ENCODE measurements at regions not wholly inside any gene's neighbourhood (a gene's known extent, or its start where the extent isn't known, plus 50 kb on each side); places are given as distances from the start of the nearest gene placed in this dataset.
"Not testable (repeated sequence)": the region's sequence is repeated elsewhere in the genome, so short reads cannot be mapped to it uniquely, and the experiment has no call there.

DNA sequence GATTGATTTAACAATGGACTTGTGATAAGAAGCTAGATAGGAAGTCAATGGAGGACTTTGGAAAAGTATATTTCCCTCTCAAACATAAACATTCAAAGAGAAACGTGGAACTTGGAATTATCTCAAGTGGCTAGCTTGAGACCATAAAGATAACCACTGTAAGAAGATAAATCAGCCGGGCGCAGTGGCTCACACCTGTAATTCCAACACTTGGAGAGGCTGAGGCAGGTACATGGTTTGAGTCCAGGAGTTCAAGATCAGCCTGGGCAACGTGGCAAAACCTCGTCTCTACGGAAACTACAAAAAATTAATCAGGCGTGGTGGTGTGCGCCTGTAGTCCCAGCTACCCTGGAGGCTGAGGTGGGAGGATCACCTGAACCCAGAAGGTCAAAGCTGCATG lies 405.9 kb upstream of the ACVR2A start:
- no peak for DNase-seq (ENCODE audit: low read depth in 4 of 4, low spot score in 2 of 4)

DNA sequence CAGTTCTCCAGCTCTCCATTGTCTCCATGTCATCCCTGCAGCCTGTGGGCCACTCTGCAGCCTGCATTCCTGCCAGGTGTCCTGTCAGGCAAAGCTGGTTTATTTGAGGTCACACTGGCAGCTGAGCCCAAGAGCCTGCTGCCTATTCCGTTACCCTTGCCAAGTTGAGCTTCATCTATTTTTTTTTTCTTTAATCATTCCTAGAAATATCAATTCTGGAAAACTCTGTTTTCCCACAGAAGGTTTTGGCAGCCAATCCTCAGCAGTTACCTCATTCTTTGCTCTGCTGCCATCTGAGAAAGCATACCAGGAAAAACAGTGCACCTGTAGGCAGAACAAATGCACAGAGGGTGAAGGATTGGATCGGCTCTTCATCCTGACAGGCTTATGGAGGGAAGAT lies 411.0 kb upstream of the ACVR2A start:
- DNase-seq (ENCODE audit: low read depth in 4 of 4, low spot score in 2 of 4) = no peak

DNA sequence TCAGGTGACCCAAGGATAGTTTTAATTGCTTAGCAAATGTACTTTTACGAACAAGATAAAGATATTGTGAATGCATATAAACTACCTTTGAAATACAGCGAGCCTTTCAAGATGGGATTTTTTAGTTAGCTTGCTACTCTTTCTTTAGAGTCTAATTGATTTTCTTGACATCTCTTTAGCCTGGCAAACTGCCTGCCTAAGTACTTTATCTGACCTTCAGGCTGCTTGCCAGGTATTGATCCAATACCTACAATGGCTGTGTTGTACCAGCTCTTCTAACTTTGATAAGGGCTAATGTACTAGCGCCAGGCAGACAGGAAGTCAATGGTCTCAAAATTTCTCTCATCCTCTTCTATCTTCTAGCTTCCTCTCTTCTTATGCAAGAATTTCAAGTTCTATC lies 414.4 kb upstream of the ACVR2A start:
- DNase-seq (ENCODE audit: low read depth in 4 of 4, low spot score in 2 of 4) = no peak

DNA sequence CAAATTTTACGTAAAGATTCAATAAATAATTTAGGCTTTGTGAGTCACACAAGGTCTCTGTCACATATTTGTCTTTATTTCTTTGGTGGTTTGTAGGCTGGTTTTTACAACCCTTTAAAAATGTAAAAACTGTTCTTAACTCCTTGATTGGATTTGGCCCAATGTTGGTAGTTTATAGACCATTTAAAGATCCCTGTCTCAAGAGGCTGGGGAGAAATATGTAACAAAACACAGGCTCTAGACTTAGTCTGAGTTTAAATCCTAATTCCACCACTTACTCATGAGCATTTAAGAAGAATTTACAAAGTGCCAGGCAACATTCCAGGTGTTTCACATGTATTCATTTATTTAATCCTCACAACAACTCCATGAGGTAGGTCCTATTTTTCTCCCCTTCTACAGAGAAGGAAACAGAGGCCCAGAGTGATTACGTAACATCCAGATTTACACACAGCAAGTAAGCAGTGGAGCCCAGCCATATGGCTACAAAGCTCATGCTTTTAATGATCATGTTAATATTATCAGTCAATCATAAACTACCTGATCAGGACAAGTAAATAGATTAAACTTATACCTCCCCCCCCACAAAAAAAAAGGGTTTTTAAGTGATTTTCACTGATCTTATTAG lies 416.6 kb upstream of the ACVR2A start:
- no peak for DNase-seq (ENCODE audit: low read depth in 4 of 4, low spot score in 2 of 4)

DNA sequence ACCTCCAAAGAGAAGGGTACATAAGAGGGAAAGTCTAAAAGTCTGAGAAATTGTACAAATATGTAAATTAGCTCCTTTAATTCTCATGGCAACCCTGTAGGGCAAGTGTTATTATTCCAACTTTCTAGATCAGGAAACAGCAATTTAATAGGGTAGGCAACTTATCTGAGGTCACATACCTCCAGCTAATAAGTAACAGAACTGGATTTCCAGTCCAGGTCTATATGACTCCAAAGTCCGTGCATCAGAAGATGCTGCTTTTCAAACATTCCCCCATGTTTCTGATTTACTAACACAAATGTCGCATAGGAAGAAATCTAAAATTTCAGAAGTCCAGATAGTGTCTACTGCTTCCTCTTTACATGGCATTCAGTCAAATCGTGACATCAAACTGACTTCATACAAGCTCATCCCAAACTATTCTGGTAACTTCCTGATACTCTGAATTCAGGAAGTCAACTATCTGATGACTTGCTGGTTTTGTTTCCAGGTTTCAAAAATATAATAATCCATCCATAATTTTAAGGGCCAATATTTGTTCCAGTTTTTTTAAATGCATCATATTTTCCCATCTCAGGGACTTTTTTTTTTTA lies 419.3 kb upstream of the ACVR2A start:
- no peak for DNase-seq (ENCODE audit: low read depth in 4 of 4, low spot score in 2 of 4)

DNA sequence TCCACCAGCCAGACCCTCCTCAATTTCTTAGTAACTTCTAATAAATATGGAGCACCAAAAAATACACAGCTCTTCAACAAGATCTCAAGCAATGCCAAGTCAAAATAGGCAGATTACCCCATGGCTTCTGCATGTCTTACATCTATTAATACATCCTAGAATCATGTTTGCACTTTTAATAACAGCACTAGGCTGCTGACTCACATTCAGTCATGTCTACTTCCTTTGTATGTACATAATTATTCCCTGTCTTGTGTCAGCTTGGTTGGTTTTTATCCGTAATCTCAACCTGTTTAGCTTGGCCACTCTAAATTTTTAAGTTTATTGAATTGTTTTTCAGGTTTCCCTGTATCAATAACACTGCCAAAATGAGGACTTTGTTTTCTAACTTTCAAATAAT lies 420.1 kb upstream of the ACVR2A start:
- DNase-seq (ENCODE audit: low read depth in 4 of 4, low spot score in 2 of 4) = no peak

DNA sequence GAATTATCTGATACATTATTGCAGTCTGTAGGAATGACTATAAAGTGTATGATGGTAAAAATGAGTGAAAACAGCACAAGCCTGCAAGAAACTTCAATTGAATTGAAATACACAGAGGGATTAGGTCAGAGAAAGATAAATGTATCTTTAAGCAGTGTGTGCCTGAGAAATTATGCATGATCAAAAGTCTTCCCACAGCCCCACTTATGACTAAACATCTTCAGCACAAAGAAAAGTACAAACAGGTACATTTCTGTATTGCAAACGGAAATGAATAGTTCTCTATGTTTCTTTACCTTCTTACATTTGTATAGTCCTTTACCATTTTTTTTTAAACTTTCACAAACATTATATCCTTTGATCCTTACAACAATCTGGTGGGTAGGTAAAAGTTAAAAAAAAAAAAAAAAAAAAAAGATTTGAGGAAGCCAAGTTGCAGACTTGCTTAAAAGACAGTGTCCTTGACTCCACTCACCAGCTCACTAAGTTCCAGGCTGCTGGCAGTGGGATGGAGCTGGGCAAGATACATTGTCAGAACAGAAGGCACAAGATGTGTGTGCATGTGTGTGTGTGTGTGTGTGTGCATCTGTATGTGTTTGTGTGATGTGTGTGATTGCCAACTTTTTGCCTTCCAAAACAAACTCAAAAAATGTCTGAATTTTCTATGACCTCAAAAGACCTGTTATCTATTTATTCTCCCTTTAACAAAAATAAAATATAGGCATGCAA lies 423.7 kb upstream of the ACVR2A start:
- no peak for DNase-seq (ENCODE audit: low read depth in 4 of 4, low spot score in 2 of 4)

- DNase-seq (ENCODE audit: low read depth in 4 of 4, low spot score in 2 of 4) = no peak
Observed at GRCh38 chr2:147420517-147420916, 424.3 kb upstream of the ACVR2A start.

GRCh38 chr2:147416099-147416498 lies 428.7 kb upstream of the ACVR2A start:
- DNase-seq (ENCODE audit: low read depth in 4 of 4, low spot score in 2 of 4) = no peak

DNA sequence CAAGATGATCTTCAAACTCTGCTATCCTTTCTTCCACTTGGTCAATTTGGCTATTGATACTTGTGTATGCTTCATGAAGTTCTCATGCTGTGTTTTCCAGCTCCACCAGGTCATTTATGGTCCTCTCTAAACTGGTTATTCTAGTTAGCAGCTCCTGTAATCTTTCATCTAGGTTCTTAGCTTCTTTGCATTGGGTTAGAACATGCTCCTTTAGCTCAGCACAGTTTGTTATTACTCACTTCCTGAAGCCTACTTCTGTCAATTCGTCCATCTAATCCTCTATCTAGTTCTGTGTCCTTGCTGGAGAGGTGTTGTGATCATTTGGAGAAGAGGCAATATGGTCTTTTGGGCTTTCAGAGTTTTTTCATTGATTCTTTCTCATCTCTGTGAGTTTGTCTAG lies 430.2 kb upstream of the ACVR2A start:
- DNase-seq (ENCODE audit: low read depth in 4 of 4, low spot score in 2 of 4) = not testable (repeated sequence)

DNA sequence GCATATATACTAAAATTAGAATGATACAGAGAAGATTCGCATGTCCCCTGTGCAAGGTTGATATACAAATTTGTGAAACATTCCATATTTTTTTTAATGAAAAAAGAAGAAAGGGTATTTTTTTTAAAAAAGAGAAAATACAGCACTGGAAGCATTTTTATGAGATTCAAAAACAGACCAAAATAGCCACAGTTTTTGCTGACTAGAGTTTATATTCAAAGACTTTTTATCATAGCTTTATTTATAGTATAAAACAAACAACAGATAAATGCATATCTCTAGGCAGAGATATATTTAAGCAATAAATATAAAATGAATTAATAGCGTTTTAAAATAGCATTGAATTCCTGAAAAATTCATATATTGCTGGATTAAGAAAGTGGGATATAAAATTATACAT lies 436.5 kb upstream of the ACVR2A start:
- no peak for DNase-seq (ENCODE audit: low read depth in 4 of 4, low spot score in 2 of 4)

GRCh38 chr2:147405651-147406050 lies 439.2 kb upstream of the ACVR2A start:
- DNase-seq (ENCODE audit: low read depth in 4 of 4, low spot score in 2 of 4) = no peak

DNA sequence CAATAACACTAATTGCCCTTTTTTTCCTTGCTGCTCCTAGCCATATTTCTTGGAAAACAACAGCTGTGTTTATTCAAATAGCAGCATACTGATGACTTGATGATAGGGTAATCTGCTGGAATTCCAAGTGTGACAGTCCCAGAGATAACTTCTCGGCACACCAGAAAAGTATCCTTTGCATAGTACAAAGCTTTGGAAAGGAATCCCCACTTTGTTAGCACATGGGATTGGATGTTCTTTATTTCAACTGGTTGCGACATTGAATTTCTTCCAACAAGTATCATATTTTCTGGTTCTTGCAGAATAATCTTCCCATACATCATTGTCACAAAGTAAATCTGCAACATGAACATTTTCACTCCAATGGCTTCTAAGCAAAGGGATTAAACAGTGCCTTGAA lies 445.8 kb upstream of the ACVR2A start:
- DNase-seq (ENCODE audit: low read depth in 4 of 4, low spot score in 2 of 4) = no peak

- no peak for DNase-seq (ENCODE audit: low read depth in 4 of 4, low spot score in 2 of 4)
Observed at GRCh38 chr2:147398301-147398700, 446.5 kb upstream of the ACVR2A start.

DNA sequence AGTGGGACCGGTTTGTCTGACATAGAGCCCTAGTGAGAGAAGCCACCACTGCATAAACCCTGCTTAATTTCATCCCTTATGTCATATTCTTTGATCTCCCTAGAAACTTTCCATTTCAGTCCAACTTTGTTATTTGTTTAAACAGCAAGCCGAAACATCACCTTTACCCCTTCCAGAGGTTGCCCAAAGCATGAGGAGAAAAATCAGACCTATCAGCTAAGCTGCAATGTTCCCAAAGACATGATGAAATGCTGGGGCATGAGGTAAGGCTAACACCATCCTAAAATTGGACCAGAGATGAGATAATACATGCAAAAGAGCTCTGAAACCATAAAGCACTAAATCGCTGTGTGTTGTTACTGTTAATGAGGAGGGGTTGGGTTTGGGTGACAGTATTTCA lies 447.9 kb upstream of the ACVR2A start:
- DNase-seq (ENCODE audit: low read depth in 4 of 4, low spot score in 2 of 4) = no peak

DNA sequence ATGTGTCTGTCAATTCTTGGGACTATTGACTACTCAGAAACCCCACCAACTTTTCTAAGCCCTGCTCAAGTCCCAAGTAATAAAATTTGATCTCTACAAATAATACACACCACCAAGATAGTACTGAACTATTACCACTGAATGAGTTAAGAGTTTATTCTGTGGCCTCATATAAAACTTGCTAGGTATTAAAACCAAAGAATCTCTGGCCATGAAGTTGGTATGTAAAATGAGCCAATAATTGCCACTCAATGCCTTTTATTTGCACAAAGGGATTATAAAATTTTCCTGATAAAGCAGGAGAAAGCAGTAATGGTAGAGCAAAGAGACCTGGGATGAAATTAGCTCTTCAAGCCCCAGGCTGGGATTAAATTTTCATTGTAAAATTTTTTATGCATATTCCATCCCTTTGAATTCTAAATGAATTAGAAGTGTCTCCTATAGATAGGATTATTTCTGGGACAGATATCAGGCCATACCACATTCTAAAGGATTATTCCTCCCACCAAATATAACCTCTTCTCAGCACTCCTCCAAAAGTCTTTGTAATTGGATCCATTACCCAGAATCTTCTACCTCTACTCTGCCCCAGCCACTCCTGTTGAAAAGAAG lies 450.5 kb upstream of the ACVR2A start:
- DNase-seq (ENCODE audit: low read depth in 4 of 4, low spot score in 2 of 4) = no peak

DNA sequence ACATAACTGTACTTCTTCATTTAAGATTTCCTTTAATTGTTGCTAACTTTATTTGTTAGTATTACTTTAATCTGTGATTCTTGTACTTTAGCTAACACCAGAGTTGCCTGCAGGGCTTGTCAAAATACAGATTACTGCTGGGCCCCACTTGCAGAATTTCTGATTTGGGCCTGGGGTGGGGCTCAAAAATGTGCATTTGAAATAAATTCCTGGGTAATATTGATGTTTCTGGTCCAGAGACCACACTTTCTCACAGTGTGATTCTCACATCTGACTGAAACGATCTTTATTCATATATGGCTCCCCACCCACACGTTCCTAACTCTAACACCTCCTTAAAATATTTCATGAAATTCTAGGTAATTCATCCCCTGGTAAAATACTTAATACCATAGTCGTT lies 452.6 kb upstream of the ACVR2A start:
- no peak for DNase-seq (ENCODE audit: low read depth in 4 of 4, low spot score in 2 of 4)

DNA sequence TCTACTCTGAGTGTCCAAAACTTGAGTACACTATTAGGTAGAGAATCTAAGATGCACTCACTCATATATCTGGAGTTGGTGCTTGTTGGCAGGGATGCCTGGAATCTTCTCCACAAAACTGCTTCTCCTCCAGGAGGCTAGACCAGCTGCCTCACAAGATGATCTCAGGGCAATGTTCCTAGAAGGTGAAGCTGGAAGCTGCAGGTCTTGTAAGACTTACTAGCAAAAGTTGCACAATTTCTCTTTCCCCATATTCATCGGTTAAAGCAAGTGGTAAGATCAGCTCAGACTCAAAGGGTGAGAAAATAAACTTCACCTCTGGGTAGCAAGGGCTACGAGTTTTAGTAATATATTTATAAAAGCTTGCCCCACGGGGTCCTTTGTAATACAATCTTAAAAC lies 454.4 kb upstream of the ACVR2A start:
- no peak for DNase-seq (ENCODE audit: low read depth in 4 of 4, low spot score in 2 of 4)

- no peak for DNase-seq (ENCODE audit: low read depth in 4 of 4, low spot score in 2 of 4)
Observed at GRCh38 chr2:147389218-147389617, 455.6 kb upstream of the ACVR2A start.

GRCh38 chr2:147388217-147388616 lies 456.6 kb upstream of the ACVR2A start:
- no peak for DNase-seq (ENCODE audit: low read depth in 4 of 4, low spot score in 2 of 4)

DNA sequence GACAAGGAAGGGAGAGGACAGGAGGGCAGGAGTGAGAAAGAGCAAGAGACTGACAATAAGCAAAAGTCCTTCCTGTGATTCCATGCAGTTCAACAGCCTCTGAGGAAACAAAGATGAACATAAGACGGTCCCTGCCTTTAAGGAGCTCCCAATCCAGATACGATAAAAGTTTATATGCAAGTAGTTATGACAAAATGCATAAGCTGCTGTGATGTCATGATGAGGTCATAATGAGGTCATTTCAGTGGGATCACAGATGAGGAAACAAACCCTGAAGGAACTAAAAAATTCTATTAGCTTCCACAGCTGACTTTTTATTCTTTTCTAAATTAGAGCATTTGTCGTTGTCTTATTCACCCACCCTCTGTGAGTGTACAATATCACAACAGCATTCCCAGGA lies 458.5 kb upstream of the ACVR2A start:
- no peak for DNase-seq (ENCODE audit: low read depth in 4 of 4, low spot score in 2 of 4)

GRCh38 chr2:147385600-147385999 lies 459.2 kb upstream of the ACVR2A start:
- no peak for DNase-seq (ENCODE audit: low read depth in 4 of 4, low spot score in 2 of 4)

All from left renal cortex interstitium (tissue), 4 donors.